BJ (cell line): ENCODE measurements at regions not wholly inside any gene's neighbourhood (a gene's known extent, or its start where the extent isn't known, plus 50 kb on each side); places are given as distances from the start of the nearest gene placed in this dataset.
"Not testable (repeated sequence)": the region's sequence is repeated elsewhere in the genome, so short reads cannot be mapped to it uniquely, and the experiment has no call there.

Experiments
- CTCF ChIA-PET: fragments of 350-600 bp; formaldehyde crosslinking; extraction: SDS; loops from one replicate; lab custom pipeline; 2021; ENCODE audit warnings: antibody characterized with exemption, inconsistent platforms; lab: Yijun Ruan, JAX
- POLR2A ChIA-PET: fragments of 300-600 bp; sonication (Branson Sonifier 250); formaldehyde crosslinking; extraction: SDS; loops from one replicate; lab custom pipeline; 2021; ENCODE audit warnings: antibody characterized with exemption; lab: Charles Lee
- DNase-seq: peaks from one replicate; pipeline ENCODE4 v3.0.0-alpha.2; 2011; ENCODE audit warnings: low read depth
- H3K27me3 ChIP-seq: 2 replicates; pipeline ENCODE4 v1.6.0; 2011; ENCODE audit warnings: low read length; ENCODE audit not compliant: control insufficient read depth, insufficient read depth
- H3K36me3 ChIP-seq: 2 replicates; pipeline ENCODE4 v1.5.1; 2011; ENCODE audit warnings: low read length; ENCODE audit not compliant: control insufficient read depth, insufficient read depth
- H3K4me3 ChIP-seq: 2 replicates; pipeline ENCODE4 v1.5.1; 2011; ENCODE audit warnings: low read depth, mild to moderate bottlenecking, control low read depth, low read length
- CTCF ChIP-seq: IDR thresholded peaks from 2 replicates; pipeline ENCODE4 v1.5.1; 2011; ENCODE audit warnings: low read depth, mild to moderate bottlenecking, control low read depth, inconsistent platforms, low read length, moderate library complexity; ENCODE audit not compliant: insufficient read depth

- POLR2A ChIA-PET = no interaction called here
- CTCF ChIA-PET = no interaction called here
- no peaks in the 10 kb centered on the region for H3K36me3 ChIP-seq
- no peak overlapping the region for H3K4me3 ChIP-seq
- TF ChIP-seq CTCF = no peak
- DNase-seq = no peak
- H3K27me3 ChIP-seq = no peaks in the 10 kb centered on the region
Measured at GRCh38 chr6:50555982-50556381, 157.3 kb upstream of the TFAP2D start.

DNA sequence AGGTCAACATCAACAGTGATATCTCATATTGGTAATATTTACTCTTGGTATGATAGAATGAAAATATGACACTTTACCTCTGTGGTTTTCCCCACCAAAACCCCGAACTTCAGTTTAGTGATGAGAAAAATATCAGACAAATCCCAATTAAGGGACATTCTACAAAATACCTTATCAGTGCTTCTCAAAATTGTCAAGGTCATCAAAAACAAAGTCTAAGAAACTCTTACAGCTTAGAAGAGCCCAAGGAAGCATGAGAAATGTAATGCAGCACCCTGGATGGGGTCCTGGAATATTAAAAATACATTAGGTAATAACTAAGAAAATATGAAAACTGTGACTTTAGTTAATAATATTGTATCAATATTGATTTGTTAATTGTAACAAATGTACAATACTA lies 148.3 kb upstream of the TFAP2D start:
- TF ChIP-seq CTCF = no peak
- no peak overlapping the region for H3K4me3 ChIP-seq
- no peaks in the 10 kb centered on the region for H3K27me3 ChIP-seq
- no peaks in the 10 kb centered on the region for H3K36me3 ChIP-seq
- POLR2A ChIA-PET = no interaction called here
- DNase-seq = no peak
- CTCF ChIA-PET = no interaction called here

GRCh38 chr6:50571230-50571629 lies 142.1 kb upstream of the TFAP2D start:
- H3K27me3 ChIP-seq, H3K4me3 ChIP-seq, DNase-seq, H3K36me3 ChIP-seq, CTCF ChIA-PET, POLR2A ChIA-PET: not testable (repeated sequence)

GRCh38 chr6:50585441-50586330 lies 127.6 kb upstream of the TFAP2D start:
- DNase-seq = no peak
- no peaks in the 10 kb centered on the region for H3K36me3 ChIP-seq
- no peaks in the 10 kb centered on the region for H3K27me3 ChIP-seq
- CTCF ChIA-PET = no interaction called here
- TF ChIP-seq CTCF = no peak
- POLR2A ChIA-PET = no interaction called here
- no peak overlapping the region for H3K4me3 ChIP-seq

DNA sequence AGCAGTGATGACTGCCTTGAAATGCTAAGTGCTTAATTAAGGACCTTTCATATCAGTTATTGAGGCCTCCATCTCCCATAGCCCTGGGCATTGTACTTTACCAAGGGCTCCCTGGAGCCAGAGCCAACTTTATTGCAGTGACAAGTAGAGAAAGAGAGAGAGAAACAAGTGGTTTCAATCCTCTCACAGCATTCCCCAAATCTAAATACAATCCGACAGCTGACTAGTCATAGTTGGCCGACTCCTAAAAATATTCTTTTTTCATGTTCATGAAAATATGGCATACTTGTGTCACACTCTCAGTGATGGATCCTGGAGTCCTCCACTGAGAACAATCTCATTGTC lies 127.0 kb upstream of the TFAP2D start:
- ChIA-PET CTCF (no interaction called here), POLR2A (no interaction called here)
- DNase-seq = no peak
- H3K27me3 ChIP-seq = no peaks in the 10 kb centered on the region
- H3K36me3 ChIP-seq = no peaks in the 10 kb centered on the region
- no peak overlapping the region for H3K4me3 ChIP-seq
- no peak for TF ChIP-seq CTCF
